HFFc6 (cell line): ENCODE measurements at regions not wholly inside any gene's neighbourhood (a gene's known extent, or its start where the extent isn't known, plus 50 kb on each side); places are given as distances from the start of the nearest gene placed in this dataset.
"Not testable (repeated sequence)": the region's sequence is repeated elsewhere in the genome, so short reads cannot be mapped to it uniquely, and the experiment has no call there.

Experiments used
- DNase-seq: peaks from one replicate; pipeline ENCODE4 v3.0.0-alpha.2; 2018
- H3K27ac Mint-ChIP-seq: 2 replicates; pipeline ENCODE4 v1.8.0; 2020; ENCODE audit warnings: mild to moderate bottlenecking, mixed read lengths
- H3K27me3 Mint-ChIP-seq: 2 replicates; pipeline ENCODE4 v1.8.0; 2021; ENCODE audit warnings: mild to moderate bottlenecking, moderate library complexity, mixed read lengths; ENCODE audit not compliant: insufficient read depth
- H3K36me3 Mint-ChIP-seq: 2 replicates; pipeline ENCODE4 v1.8.0; 2021; ENCODE audit warnings: low read depth, mixed read lengths
- H3K4me1 Mint-ChIP-seq: 2 replicates; pipeline ENCODE4 v1.8.0; 2020; ENCODE audit warnings: low read depth, mixed read lengths
- H3K4me3 Mint-ChIP-seq: 2 replicates; pipeline ENCODE4 v1.8.0; 2020; ENCODE audit warnings: mild to moderate bottlenecking, moderate library complexity, mixed read lengths
- H3K9me3 Mint-ChIP-seq: 2 replicates; pipeline ENCODE4 v1.8.0; 2020; ENCODE audit warnings: mild to moderate bottlenecking, mixed read lengths
- TF ChIP-seq, protein P1 (sequence below): fragments of 200-600 bp; sonication (generic); IDR thresholded peaks from 2 replicates; pipeline ENCODE4 v1.5.0; 2021; ENCODE audit warnings: antibody characterized with exemption, mild to moderate bottlenecking

GRCh38 chr2:215636816-215637215 is 200.9 kb upstream of the FN1 start:
- TF ChIP-seq, protein P1, sequence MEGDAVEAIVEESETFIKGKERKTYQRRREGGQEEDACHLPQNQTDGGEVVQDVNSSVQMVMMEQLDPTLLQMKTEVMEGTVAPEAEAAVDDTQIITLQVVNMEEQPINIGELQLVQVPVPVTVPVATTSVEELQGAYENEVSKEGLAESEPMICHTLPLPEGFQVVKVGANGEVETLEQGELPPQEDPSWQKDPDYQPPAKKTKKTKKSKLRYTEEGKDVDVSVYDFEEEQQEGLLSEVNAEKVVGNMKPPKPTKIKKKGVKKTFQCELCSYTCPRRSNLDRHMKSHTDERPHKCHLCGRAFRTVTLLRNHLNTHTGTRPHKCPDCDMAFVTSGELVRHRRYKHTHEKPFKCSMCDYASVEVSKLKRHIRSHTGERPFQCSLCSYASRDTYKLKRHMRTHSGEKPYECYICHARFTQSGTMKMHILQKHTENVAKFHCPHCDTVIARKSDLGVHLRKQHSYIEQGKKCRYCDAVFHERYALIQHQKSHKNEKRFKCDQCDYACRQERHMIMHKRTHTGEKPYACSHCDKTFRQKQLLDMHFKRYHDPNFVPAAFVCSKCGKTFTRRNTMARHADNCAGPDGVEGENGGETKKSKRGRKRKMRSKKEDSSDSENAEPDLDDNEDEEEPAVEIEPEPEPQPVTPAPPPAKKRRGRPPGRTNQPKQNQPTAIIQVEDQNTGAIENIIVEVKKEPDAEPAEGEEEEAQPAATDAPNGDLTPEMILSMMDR: no peak
- peaks cover 33% of the 10 kb centered on the region for H3K4me1 Mint-ChIP-seq
- H3K27me3 Mint-ChIP-seq: no peaks in the 10 kb centered on the region; the same call in 1 of the 2 replicates
- H3K9me3 Mint-ChIP-seq: peaks cover 58% of the 10 kb centered on the region
- H3K36me3 Mint-ChIP-seq: peaks cover 78% of the 10 kb centered on the region
- H3K4me3 Mint-ChIP-seq: no peak overlapping the region
- DNase-seq: no peak
- no peak overlapping the region for H3K27ac Mint-ChIP-seq

GRCh38 chr2:215635788-215636139 is 199.9 kb upstream of the FN1 start:
- H3K36me3 Mint-ChIP-seq: peaks cover 81% of the 10 kb centered on the region
- H3K27ac Mint-ChIP-seq: no peak overlapping the region
- DNase-seq: peak; percentile 72

DNA sequence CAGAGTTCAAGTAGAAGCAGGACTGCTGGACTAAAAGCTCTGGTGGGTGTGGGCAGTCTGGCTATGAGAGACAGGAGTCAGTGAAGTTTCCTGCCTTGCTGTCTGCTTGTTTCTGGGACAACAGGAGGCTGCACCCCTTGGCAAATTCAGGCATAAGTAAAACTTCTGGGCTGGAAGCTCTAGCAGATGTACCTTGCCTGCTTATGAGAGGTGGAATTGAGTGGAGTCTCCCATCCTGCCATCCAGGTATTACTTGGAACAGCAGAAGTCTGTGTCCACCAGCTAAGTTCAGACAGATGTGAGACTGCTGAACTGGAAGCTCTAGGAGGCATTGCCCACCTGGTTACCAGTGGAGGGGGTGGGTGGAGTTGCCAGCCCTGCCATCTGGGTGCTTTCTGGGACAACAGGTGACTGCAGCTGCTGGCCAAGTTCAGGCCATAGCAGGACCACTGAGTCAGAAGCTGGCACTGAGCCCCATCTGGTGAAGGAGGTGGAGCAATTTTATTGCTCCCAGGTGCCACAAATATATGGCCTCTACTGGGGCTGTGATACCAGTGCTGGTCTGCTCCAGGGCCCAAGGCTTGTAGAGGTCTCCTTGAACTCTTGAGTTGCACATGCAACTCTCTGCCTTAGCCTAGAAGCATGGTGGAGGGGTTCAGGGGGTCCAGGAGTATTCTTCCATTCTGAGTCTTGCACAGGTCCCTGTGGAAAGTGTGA is 199.4 kb upstream of the FN1 start:
- Mint-ChIP-seq H3K4me1 (peaks cover 33% of the 10 kb centered on the region), H3K9me3 (peaks cover 71% of the 10 kb centered on the region), H3K27ac (no peak overlapping the region), H3K4me3 (no peak overlapping the region), H3K36me3 (peaks cover 81% of the 10 kb centered on the region), H3K27me3 (no peaks in the 10 kb centered on the region)
- DNase-seq: no peak
- TF ChIP-seq, protein P1: no peak

More at GRCh38 chr2:215635788-215636139, 199.9 kb upstream of the FN1 start:
- no peak overlapping the region for H3K4me3 Mint-ChIP-seq
- TF ChIP-seq, protein P1: peak; percentile 60
- peaks cover 33% of the 10 kb centered on the region for H3K4me1 Mint-ChIP-seq
- H3K27me3 Mint-ChIP-seq: no peaks in the 10 kb centered on the region
- H3K9me3 Mint-ChIP-seq: peaks cover 68% of the 10 kb centered on the region

DNA sequence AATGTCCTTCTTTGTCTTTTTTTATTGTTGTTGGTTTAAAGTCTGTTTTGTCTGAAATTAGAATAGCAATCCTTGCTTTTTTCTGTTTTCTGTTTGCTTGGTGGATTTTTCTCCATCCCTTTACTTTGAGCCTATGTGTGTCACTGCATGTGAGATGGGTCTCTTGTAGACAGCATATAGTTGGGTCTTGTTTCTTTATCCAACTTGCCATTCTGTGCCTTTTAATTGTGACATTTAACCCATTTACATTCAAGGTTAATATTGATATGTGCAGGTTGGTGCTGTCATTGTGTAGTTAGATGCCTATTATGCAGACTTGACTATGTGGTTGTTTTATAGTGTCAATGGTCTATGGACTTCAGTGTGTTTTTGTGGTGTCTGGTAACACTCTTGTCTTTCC is 197.5 kb upstream of the FN1 start:
- Mint-ChIP-seq H3K27me3 (no peaks in the 10 kb centered on the region), H3K4me1 (peaks cover 30% of the 10 kb centered on the region), H3K36me3 (peaks cover 66% of the 10 kb centered on the region), H3K9me3 (peaks cover 54% of the 10 kb centered on the region), H3K4me3 (no peak overlapping the region), H3K27ac (no peak overlapping the region)
- TF ChIP-seq, protein P1: no peak
- no peak for DNase-seq

- Mint-ChIP-seq H3K36me3 (peaks cover 51% of the 10 kb centered on the region), H3K4me3 (no peak overlapping the region), H3K27ac (no peak overlapping the region), H3K27me3 (no peaks in the 10 kb centered on the region), H3K4me1 (peaks cover 19% of the 10 kb centered on the region), H3K9me3 (peaks cover 45% of the 10 kb centered on the region)
- TF ChIP-seq, protein P1: no peak
- no peak for DNase-seq
Measured at GRCh38 chr2:215631696-215632095, 195.8 kb upstream of the FN1 start.

DNA sequence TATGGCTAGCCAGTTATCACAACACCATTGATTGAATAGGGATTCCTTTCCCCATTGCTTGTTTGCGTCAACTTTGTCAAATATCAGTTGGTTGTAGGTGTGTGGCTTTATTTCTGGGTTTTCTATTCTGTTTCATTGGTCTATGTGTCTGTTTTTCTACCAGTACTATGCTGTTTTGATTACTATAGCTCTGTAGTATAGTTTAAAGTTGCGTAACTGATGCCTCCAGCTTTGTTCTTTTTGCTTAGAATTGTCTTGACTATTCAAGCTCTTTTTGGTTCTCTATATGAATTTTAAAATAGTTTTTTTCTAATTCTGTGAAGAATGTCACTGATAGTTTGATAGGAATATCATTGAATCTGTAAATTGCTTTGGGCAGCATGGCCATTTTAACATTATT is 194.9 kb upstream of the FN1 start:
- not testable (repeated sequence) for H3K27me3 Mint-ChIP-seq, H3K4me1 Mint-ChIP-seq, DNase-seq, H3K27ac Mint-ChIP-seq, H3K4me3 Mint-ChIP-seq
- Mint-ChIP-seq H3K36me3 (peaks cover 47% of the 10 kb centered on the region), H3K9me3 (peaks cover 45% of the 10 kb centered on the region)
